ENCODE measurements at regions not wholly inside any gene's neighbourhood (a gene's known extent, or its start where the extent isn't known, plus 50 kb on each side); places are given as distances from the start of the nearest gene placed in this dataset.

DNA sequence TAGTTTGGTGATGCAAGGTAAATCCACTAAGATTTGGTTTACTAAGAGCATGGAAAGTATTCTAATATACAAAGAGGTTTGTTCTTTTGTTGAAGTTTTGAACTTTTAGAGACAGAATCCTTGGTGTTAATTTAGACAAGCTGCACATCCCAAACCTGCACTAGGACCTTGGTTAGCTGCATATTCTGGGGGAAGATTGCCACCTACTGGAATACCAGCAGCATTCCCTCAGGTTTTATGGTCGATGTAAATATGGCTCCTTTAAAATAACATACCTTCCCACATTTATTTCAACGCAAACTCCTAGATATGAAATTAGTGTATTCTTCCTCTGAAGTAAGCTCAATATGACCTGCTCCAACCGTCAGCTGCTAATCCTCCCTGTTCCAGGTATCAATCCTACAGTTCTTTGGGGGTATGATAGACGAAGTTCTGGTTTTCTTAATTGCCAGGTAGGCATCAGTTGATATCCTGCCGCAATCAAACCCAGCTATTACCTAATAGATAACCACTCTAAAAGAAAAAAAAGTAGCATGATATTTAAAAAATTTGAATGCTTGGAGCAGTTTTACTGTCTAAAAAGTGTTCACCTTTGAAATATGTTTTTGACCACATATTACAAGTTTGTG is 624.1 kb downstream of the ISL1 start:
- Histone ChIP-seq H3K9me2 (ENCODE audit: insufficient read depth, low read length) (no peaks in the 10 kb centered on the region), H3K79me2 (replicated peaks; ENCODE audit: insufficient read depth, low read length) (no peaks in the 10 kb centered on the region), H3K9me3 (ENCODE audit: low read length) (no peaks in the 10 kb centered on the region), H3K27me3 (ENCODE audit: insufficient read depth, low read depth, low read length) (no peaks in the 10 kb centered on the region), H2AFZ (ENCODE audit: low read depth, low read length) (no peak overlapping the region), H4K20me1 (ENCODE audit: insufficient read depth) (no peaks in the 10 kb centered on the region), H3K4me3 (ENCODE audit: low read length) (no peak overlapping the region), H3K9ac (ENCODE audit: low read length) (no peak overlapping the region), H3F3A (ENCODE audit: insufficient read depth, low read length, poor library complexity, severe bottlenecking) (no peaks in the 10 kb centered on the region), H3K4me2 (ENCODE audit: low read length) (no peak overlapping the region), H3K27ac (ENCODE audit: low read length) (no peak overlapping the region), H3K36me3 (ENCODE audit: insufficient read depth, low read length) (no peaks in the 10 kb centered on the region)
- TF ChIP-seq SMC3 (conservative IDR thresholded peaks at IDR 0.05; ENCODE audit: poor library complexity) (peak; percentile 92), EP300 (conservative IDR thresholded peaks at IDR 0.05; ENCODE audit: poor library complexity, severe bottlenecking) (no peak), EZH2 (IDR thresholded peaks at IDR 0.05; ENCODE audit: borderline replicate concordance, insufficient read depth, low read length, poor library complexity, severe bottlenecking) (no peak), RAD21 (conservative IDR thresholded peaks at IDR 0.05) (peak; percentile 93), MXI1 (conservative IDR thresholded peaks at IDR 0.05; ENCODE audit: poor library complexity, severe bottlenecking) (no peak)
- TF ChIP-seq, protein P1, sequence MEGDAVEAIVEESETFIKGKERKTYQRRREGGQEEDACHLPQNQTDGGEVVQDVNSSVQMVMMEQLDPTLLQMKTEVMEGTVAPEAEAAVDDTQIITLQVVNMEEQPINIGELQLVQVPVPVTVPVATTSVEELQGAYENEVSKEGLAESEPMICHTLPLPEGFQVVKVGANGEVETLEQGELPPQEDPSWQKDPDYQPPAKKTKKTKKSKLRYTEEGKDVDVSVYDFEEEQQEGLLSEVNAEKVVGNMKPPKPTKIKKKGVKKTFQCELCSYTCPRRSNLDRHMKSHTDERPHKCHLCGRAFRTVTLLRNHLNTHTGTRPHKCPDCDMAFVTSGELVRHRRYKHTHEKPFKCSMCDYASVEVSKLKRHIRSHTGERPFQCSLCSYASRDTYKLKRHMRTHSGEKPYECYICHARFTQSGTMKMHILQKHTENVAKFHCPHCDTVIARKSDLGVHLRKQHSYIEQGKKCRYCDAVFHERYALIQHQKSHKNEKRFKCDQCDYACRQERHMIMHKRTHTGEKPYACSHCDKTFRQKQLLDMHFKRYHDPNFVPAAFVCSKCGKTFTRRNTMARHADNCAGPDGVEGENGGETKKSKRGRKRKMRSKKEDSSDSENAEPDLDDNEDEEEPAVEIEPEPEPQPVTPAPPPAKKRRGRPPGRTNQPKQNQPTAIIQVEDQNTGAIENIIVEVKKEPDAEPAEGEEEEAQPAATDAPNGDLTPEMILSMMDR (IDR thresholded peaks at IDR 0.05; ENCODE audit: poor library complexity, severe bottlenecking), result peak; percentile 90

DNA sequence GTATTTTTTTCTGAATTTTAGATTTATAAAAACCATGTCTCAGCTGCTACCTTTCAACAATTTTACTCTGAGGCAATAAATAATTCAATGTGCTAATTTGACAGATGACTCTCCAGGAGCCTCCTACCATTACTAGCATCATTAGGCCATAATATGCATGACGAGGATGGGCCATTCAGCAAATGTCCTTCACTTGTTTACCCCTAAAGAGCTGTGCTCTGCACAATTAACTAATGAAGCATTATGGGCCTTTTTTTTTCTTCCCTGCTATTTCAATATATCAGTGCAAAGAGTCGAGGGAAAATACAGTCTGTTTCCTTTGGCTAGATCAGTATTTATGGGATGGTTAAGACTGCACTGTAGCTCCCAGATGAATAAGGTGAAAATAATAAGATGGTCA is 627.2 kb downstream of the ISL1 start:
- Histone ChIP-seq H3K4me2 (ENCODE audit: low read length) (no peak overlapping the region), H3K36me3 (ENCODE audit: insufficient read depth, low read length) (no peaks in the 10 kb centered on the region), H3K4me3 (ENCODE audit: low read length) (no peak overlapping the region), H2AFZ (ENCODE audit: low read depth, low read length) (no peak overlapping the region), H4K20me1 (ENCODE audit: insufficient read depth) (no peaks in the 10 kb centered on the region), H3K9me2 (ENCODE audit: insufficient read depth, low read length) (no peaks in the 10 kb centered on the region), H3K27me3 (ENCODE audit: insufficient read depth, low read depth, low read length) (no peaks in the 10 kb centered on the region), H3K79me2 (replicated peaks; ENCODE audit: insufficient read depth, low read length) (no peaks in the 10 kb centered on the region), H3K9ac (ENCODE audit: low read length) (no peak overlapping the region), H3K27ac (ENCODE audit: low read length) (no peak overlapping the region), H3K9me3 (ENCODE audit: low read length) (no peaks in the 10 kb centered on the region), H3F3A (ENCODE audit: insufficient read depth, low read length, poor library complexity, severe bottlenecking) (no peaks in the 10 kb centered on the region)
- TF ChIP-seq EZH2 (IDR thresholded peaks at IDR 0.05; ENCODE audit: borderline replicate concordance, insufficient read depth, low read length, poor library complexity, severe bottlenecking), result no peak
- TF ChIP-seq, protein P1 (IDR thresholded peaks at IDR 0.05; ENCODE audit: poor library complexity, severe bottlenecking), result no peak
- TF ChIP-seq RAD21 (conservative IDR thresholded peaks at IDR 0.05), result no peak
- TF ChIP-seq, protein P2, sequence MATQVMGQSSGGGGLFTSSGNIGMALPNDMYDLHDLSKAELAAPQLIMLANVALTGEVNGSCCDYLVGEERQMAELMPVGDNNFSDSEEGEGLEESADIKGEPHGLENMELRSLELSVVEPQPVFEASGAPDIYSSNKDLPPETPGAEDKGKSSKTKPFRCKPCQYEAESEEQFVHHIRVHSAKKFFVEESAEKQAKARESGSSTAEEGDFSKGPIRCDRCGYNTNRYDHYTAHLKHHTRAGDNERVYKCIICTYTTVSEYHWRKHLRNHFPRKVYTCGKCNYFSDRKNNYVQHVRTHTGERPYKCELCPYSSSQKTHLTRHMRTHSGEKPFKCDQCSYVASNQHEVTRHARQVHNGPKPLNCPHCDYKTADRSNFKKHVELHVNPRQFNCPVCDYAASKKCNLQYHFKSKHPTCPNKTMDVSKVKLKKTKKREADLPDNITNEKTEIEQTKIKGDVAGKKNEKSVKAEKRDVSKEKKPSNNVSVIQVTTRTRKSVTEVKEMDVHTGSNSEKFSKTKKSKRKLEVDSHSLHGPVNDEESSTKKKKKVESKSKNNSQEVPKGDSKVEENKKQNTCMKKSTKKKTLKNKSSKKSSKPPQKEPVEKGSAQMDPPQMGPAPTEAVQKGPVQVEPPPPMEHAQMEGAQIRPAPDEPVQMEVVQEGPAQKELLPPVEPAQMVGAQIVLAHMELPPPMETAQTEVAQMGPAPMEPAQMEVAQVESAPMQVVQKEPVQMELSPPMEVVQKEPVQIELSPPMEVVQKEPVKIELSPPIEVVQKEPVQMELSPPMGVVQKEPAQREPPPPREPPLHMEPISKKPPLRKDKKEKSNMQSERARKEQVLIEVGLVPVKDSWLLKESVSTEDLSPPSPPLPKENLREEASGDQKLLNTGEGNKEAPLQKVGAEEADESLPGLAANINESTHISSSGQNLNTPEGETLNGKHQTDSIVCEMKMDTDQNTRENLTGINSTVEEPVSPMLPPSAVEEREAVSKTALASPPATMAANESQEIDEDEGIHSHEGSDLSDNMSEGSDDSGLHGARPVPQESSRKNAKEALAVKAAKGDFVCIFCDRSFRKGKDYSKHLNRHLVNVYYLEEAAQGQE (IDR thresholded peaks at IDR 0.05; ENCODE audit: borderline replicate concordance), result no peak
- TF ChIP-seq POLR2AphosphoS5 (IDR thresholded peaks at IDR 0.05), result no peak
- no peak for TF ChIP-seq TAF1 (IDR thresholded peaks at IDR 0.05; ENCODE audit: low read depth)
- TF ChIP-seq EP300 (conservative IDR thresholded peaks at IDR 0.05; ENCODE audit: poor library complexity, severe bottlenecking), result no peak
- no peak for TF ChIP-seq MXI1 (conservative IDR thresholded peaks at IDR 0.05; ENCODE audit: poor library complexity, severe bottlenecking)
- no peak for TF ChIP-seq SMC3 (conservative IDR thresholded peaks at IDR 0.05; ENCODE audit: poor library complexity)
